ENCODE measurements at regions not wholly inside any gene's neighbourhood (a gene's known extent, or its start where the extent isn't known, plus 50 kb on each side); places are given as distances from the start of the nearest gene placed in this dataset.

DNA sequence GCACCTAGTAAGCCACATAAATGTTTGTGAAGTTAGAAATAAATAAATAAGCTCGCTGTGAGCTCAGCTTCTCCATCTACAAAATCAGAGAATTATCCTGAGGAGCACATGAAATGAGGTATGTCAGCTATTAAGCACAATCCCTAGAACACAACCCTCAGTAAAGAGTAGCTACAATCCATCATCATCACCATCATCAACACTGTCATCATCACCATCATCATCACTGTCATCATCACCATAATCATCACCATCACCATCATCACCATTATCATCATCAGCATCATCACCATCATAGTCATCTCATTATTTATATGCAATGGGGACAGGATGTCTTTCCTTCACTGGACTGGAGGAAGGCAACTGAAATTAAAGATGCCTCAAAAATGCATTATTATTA, 189.6 kb downstream of the NPHP4 start:
- H3K27me3 ChIP-seq (ENCODE audit: insufficient read depth, low read depth, severe bottlenecking), result no peaks in the 10 kb centered on the region
- peaks cover 4% of the 10 kb centered on the region for H3K9me3 ChIP-seq (ENCODE audit: severe bottlenecking)
- H3K4me3 ChIP-seq (ENCODE audit: low read depth, low read length), result no peak overlapping the region
- no peak for DNase-seq
- H3K27ac ChIP-seq, result no peak overlapping the region
- TF ChIP-seq, protein P1, sequence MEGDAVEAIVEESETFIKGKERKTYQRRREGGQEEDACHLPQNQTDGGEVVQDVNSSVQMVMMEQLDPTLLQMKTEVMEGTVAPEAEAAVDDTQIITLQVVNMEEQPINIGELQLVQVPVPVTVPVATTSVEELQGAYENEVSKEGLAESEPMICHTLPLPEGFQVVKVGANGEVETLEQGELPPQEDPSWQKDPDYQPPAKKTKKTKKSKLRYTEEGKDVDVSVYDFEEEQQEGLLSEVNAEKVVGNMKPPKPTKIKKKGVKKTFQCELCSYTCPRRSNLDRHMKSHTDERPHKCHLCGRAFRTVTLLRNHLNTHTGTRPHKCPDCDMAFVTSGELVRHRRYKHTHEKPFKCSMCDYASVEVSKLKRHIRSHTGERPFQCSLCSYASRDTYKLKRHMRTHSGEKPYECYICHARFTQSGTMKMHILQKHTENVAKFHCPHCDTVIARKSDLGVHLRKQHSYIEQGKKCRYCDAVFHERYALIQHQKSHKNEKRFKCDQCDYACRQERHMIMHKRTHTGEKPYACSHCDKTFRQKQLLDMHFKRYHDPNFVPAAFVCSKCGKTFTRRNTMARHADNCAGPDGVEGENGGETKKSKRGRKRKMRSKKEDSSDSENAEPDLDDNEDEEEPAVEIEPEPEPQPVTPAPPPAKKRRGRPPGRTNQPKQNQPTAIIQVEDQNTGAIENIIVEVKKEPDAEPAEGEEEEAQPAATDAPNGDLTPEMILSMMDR (IDR thresholded peaks at IDR 0.05; ENCODE audit: low read depth, low read length), result no peak
- H3K36me3 ChIP-seq, result no peaks in the 10 kb centered on the region

DNA sequence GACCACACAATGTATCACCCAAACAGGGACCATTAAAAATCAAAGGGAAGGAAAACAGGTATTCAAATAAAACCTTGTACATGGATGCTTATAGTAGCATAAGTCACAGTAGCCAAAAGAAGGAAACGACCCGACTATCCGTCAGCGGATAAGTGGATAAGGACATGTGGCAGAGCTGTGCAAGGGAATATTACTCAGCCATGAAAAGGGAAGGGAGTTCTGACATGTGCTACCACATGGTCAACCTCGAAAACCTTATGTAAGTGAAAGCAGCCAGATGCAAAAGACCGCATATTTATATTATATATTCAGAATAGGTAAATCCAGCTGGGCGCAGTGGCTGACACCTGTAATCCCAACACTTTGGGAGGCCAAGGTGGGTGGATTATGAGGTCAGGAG, 193.3 kb downstream of the NPHP4 start:
- H3K4me3 ChIP-seq (ENCODE audit: low read depth, low read length), result no peak overlapping the region
- peaks cover 4% of the 10 kb centered on the region for H3K9me3 ChIP-seq (ENCODE audit: severe bottlenecking)
- H3K27ac ChIP-seq, result no peak overlapping the region
- no peaks in the 10 kb centered on the region for H3K36me3 ChIP-seq
- TF ChIP-seq, protein P1 (IDR thresholded peaks at IDR 0.05; ENCODE audit: low read depth, low read length), result no peak
- peaks cover 9% of the 10 kb centered on the region for H3K27me3 ChIP-seq (ENCODE audit: insufficient read depth, low read depth, severe bottlenecking)
- no peak for DNase-seq

DNA sequence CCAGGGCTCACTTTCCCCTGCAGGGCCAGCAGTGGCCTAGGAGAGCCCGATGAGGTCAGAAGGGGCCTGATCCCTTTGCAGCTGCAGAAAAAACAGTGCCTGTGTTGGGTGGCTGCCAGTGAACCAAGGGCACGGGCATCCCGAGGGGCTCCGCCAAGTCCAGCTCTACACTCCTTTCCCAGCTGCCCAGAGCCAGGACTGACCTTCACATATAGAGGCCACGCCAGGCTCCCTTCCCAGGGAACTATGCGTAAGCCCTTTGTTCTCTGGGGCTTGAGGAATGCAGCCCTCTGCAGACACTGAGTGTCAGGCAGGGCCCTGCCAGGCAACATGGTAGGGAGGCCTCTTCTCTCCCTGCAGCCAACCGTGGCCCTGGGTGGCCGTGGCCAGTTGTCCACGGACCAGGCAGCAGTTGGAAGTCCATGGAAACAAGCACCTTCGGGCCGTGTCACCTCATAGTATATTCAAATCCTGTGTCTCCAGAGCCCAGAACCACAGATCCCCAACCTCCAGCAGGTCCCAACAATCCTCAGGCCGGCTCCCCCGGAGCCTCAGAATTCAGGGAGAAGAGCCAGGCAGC, 194.0 kb downstream of the NPHP4 start:
- Histone ChIP-seq H3K9me3 (ENCODE audit: severe bottlenecking) (peaks cover 4% of the 10 kb centered on the region), H3K36me3 (no peaks in the 10 kb centered on the region), H3K27me3 (ENCODE audit: insufficient read depth, low read depth, severe bottlenecking) (peaks cover 9% of the 10 kb centered on the region), H3K4me3 (ENCODE audit: low read depth, low read length) (no peak overlapping the region), H3K27ac (no peak overlapping the region)
- TF ChIP-seq, protein P1 (IDR thresholded peaks at IDR 0.05; ENCODE audit: low read depth, low read length), result no peak
- DNase-seq, result no peak

DNA sequence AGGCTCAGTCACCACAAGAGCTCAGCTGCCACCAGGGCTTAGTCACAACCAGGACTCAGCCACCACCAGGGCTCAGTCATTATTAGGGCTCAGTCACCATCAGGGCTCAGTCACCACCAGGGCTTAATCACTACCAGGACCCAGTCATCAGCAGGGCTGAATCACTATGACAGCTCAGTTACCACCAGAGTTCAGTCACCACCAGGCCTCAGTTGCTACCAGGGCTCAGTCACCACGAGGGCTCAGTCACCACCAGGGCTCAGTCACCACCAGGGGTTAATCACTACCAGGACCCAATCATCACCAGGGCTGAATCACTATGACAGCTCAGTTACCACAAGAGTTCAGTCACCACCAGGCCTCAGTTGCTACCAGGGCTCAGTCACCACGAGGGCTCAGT, 196.2 kb downstream of the NPHP4 start:
- TF ChIP-seq, protein P1 (IDR thresholded peaks at IDR 0.05; ENCODE audit: low read depth, low read length), result no peak
- no peak overlapping the region for H3K27ac ChIP-seq

DNA sequence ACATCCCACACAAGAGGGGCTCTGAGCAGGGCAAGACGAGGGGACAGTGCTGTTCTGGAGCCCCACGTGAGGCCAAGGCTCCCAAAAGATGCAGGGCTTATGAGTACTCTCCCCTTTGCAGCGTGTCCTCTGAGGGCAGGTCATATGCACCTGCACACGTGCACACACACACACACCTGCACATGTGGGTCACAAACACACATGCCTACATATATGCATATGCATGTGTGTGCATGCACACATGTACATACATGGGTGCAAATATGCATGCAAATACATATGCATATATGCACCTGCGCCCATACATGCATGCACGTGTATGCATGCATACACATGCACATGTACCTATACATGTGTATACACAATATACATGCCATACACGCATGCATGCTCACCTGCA, 197.9 kb downstream of the NPHP4 start:
- Histone ChIP-seq H3K27me3 (ENCODE audit: insufficient read depth, low read depth, severe bottlenecking) (peaks cover 9% of the 10 kb centered on the region), H3K36me3 (no peaks in the 10 kb centered on the region), H3K27ac (no peak overlapping the region), H3K9me3 (ENCODE audit: severe bottlenecking) (peaks cover 4% of the 10 kb centered on the region), H3K4me3 (ENCODE audit: low read depth, low read length) (no peak overlapping the region)
- TF ChIP-seq, protein P1 (IDR thresholded peaks at IDR 0.05; ENCODE audit: low read depth, low read length), result no peak
- DNase-seq, result no peak

More for the DNA sequence above, 196.2 kb downstream of the NPHP4 start:
- DNase-seq, result no peak
- H3K36me3 ChIP-seq, result no peaks in the 10 kb centered on the region
- H3K4me3 ChIP-seq (ENCODE audit: low read depth, low read length), result no peak overlapping the region
- H3K9me3 ChIP-seq (ENCODE audit: severe bottlenecking), result peaks cover 4% of the 10 kb centered on the region
- peaks cover 9% of the 10 kb centered on the region for H3K27me3 ChIP-seq (ENCODE audit: insufficient read depth, low read depth, severe bottlenecking)

DNA sequence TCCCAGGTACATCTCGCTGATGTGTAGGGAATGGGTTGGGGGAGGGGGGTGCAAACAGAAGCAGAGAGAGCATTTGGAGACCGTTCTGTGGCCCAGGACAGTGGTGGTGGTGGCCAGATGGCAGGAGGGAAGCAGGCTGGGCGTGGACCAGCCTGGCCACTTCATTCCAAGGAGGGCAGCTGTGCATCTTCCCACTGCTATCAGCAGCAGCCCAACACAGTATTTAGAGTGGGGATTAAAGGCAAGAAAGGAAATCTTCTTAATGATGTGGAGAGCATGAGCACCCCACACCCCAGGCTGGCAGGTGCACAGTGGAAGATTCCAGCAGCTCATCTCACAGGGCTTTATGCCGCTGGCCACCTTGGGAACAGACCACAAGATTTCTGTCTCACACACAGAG, 198.7 kb downstream of the NPHP4 start:
- H3K36me3 ChIP-seq, result no peaks in the 10 kb centered on the region
- H3K9me3 ChIP-seq (ENCODE audit: severe bottlenecking), result no peaks in the 10 kb centered on the region
- no peak overlapping the region for H3K4me3 ChIP-seq (ENCODE audit: low read depth, low read length)
- TF ChIP-seq, protein P1 (IDR thresholded peaks at IDR 0.05; ENCODE audit: low read depth, low read length), result no peak
- DNase-seq, result peak; percentile 72
- H3K27ac ChIP-seq, result no peak overlapping the region
- H3K27me3 ChIP-seq (ENCODE audit: insufficient read depth, low read depth, severe bottlenecking), result peaks cover 9% of the 10 kb centered on the region
